ENCODE measurements at regions not wholly inside any gene's neighbourhood (a gene's known extent, or its start where the extent isn't known, plus 50 kb on each side); places are given as distances from the start of the nearest gene placed in this dataset.

- Mint-ChIP-seq H3K36me3 (no peaks in the 10 kb centered on the region), H3K4me3 (no peak overlapping the region), H3K27me3 (no peaks in the 10 kb centered on the region), H3K9me3 (peaks cover 4% of the 10 kb centered on the region), H3K4me1 (no peaks in the 10 kb centered on the region), H3K27ac (no peak overlapping the region)
- no peak for ATAC-seq
Observed at GRCh38 chr14:41377932-41378331, 228.7 kb upstream of the LRFN5 start.

- no peaks in the 10 kb centered on the region for H3K27me3 Mint-ChIP-seq
- no peak overlapping the region for H3K4me3 Mint-ChIP-seq
- ATAC-seq, result no peak
- H3K4me1 Mint-ChIP-seq, result no peaks in the 10 kb centered on the region
- H3K9me3 Mint-ChIP-seq, result peaks cover 4% of the 10 kb centered on the region
- H3K27ac Mint-ChIP-seq, result no peak overlapping the region
- no peaks in the 10 kb centered on the region for H3K36me3 Mint-ChIP-seq
Observed at GRCh38 chr14:41374092-41374491, 232.6 kb upstream of the LRFN5 start.

- Mint-ChIP-seq H3K36me3 (no peaks in the 10 kb centered on the region), H3K27me3 (no peaks in the 10 kb centered on the region), H3K4me1 (no peaks in the 10 kb centered on the region), H3K4me3 (no peak overlapping the region), H3K27ac (no peak overlapping the region), H3K9me3 (peaks cover 10% of the 10 kb centered on the region)
- no peak for ATAC-seq
Observed at GRCh38 chr14:41362139-41362538, 244.5 kb upstream of the LRFN5 start.

- H3K36me3 Mint-ChIP-seq, result no peaks in the 10 kb centered on the region
- no peaks in the 10 kb centered on the region for H3K4me1 Mint-ChIP-seq
- H3K27ac Mint-ChIP-seq, result no peak overlapping the region
- peaks cover 10% of the 10 kb centered on the region for H3K9me3 Mint-ChIP-seq
- H3K4me3 Mint-ChIP-seq, result no peak overlapping the region
- H3K27me3 Mint-ChIP-seq, result no peaks in the 10 kb centered on the region
- no peak for ATAC-seq
Observed at GRCh38 chr14:41360126-41360525, 246.6 kb upstream of the LRFN5 start.

- H3K27ac Mint-ChIP-seq, result no peak overlapping the region
- no peaks in the 10 kb centered on the region for H3K4me1 Mint-ChIP-seq
- no peaks in the 10 kb centered on the region for H3K27me3 Mint-ChIP-seq
- H3K36me3 Mint-ChIP-seq, result no peaks in the 10 kb centered on the region
- peaks cover 4% of the 10 kb centered on the region for H3K9me3 Mint-ChIP-seq
- ATAC-seq, result no peak
- H3K4me3 Mint-ChIP-seq, result no peak overlapping the region
Observed at GRCh38 chr14:41355866-41356265, 250.8 kb upstream of the LRFN5 start.

GRCh38 chr14:41350476-41350875 lies 256.2 kb upstream of the LRFN5 start:
- Mint-ChIP-seq H3K36me3 (no peaks in the 10 kb centered on the region), H3K9me3 (no peaks in the 10 kb centered on the region), H3K4me1 (no peaks in the 10 kb centered on the region), H3K4me3 (no peak overlapping the region), H3K27ac (no peak overlapping the region), H3K27me3 (no peaks in the 10 kb centered on the region)
- peak; percentile 42 for ATAC-seq

- Mint-ChIP-seq H3K4me3 (no peak overlapping the region), H3K9me3 (no peaks in the 10 kb centered on the region), H3K4me1 (no peaks in the 10 kb centered on the region), H3K27me3 (no peaks in the 10 kb centered on the region), H3K27ac (no peak overlapping the region), H3K36me3 (no peaks in the 10 kb centered on the region)
- peak; percentile 31 for ATAC-seq
Observed at GRCh38 chr14:41349289-41349910, 257.3 kb upstream of the LRFN5 start.

GRCh38 chr14:41343857-41344256 lies 262.8 kb upstream of the LRFN5 start:
- Mint-ChIP-seq H3K9me3 (peaks cover 6% of the 10 kb centered on the region), H3K27ac (no peak overlapping the region), H3K4me3 (no peak overlapping the region), H3K4me1 (no peaks in the 10 kb centered on the region), H3K27me3 (no peaks in the 10 kb centered on the region), H3K36me3 (no peaks in the 10 kb centered on the region)
- no peak for ATAC-seq

- no peaks in the 10 kb centered on the region for H3K4me1 Mint-ChIP-seq
- H3K36me3 Mint-ChIP-seq, result no peaks in the 10 kb centered on the region
- no peak for ATAC-seq
- peaks cover 2% of the 10 kb centered on the region for H3K9me3 Mint-ChIP-seq
- H3K27ac Mint-ChIP-seq, result no peak overlapping the region
- H3K27me3 Mint-ChIP-seq, result no peaks in the 10 kb centered on the region
- no peak overlapping the region for H3K4me3 Mint-ChIP-seq
Observed at GRCh38 chr14:41313196-41313595, 293.5 kb upstream of the LRFN5 start.

GRCh38 chr14:41303506-41303905 lies 303.2 kb upstream of the LRFN5 start:
- no peaks in the 10 kb centered on the region for H3K36me3 Mint-ChIP-seq
- no peak overlapping the region for H3K27ac Mint-ChIP-seq
- H3K27me3 Mint-ChIP-seq, result no peaks in the 10 kb centered on the region
- no peaks in the 10 kb centered on the region for H3K9me3 Mint-ChIP-seq
- H3K4me1 Mint-ChIP-seq, result no peaks in the 10 kb centered on the region
- H3K4me3 Mint-ChIP-seq, result no peak overlapping the region
- ATAC-seq, result no peak

- Mint-ChIP-seq H3K9me3 (no peaks in the 10 kb centered on the region), H3K4me1 (no peaks in the 10 kb centered on the region), H3K4me3 (no peak overlapping the region), H3K27me3 (no peaks in the 10 kb centered on the region), H3K36me3 (no peaks in the 10 kb centered on the region), H3K27ac (no peak overlapping the region)
- no peak for ATAC-seq
Observed at GRCh38 chr14:41302776-41303175, 303.9 kb upstream of the LRFN5 start.

- Mint-ChIP-seq H3K27ac (no peak overlapping the region), H3K36me3 (no peaks in the 10 kb centered on the region), H3K4me1 (no peaks in the 10 kb centered on the region), H3K4me3 (no peak overlapping the region), H3K27me3 (no peaks in the 10 kb centered on the region), H3K9me3 (no peaks in the 10 kb centered on the region)
- no peak for ATAC-seq
Observed at GRCh38 chr14:41299924-41300323, 306.8 kb upstream of the LRFN5 start.

- H3K27me3 Mint-ChIP-seq, result no peaks in the 10 kb centered on the region
- no peaks in the 10 kb centered on the region for H3K9me3 Mint-ChIP-seq
- no peak overlapping the region for H3K27ac Mint-ChIP-seq
- no peak overlapping the region for H3K4me3 Mint-ChIP-seq
- H3K4me1 Mint-ChIP-seq, result no peaks in the 10 kb centered on the region
- H3K36me3 Mint-ChIP-seq, result no peaks in the 10 kb centered on the region
- no peak for ATAC-seq
Observed at GRCh38 chr14:41298328-41298690, 308.4 kb upstream of the LRFN5 start.

- ATAC-seq, result no peak
- Mint-ChIP-seq H3K27me3 (no peaks in the 10 kb centered on the region), H3K27ac (no peak overlapping the region), H3K9me3 (no peaks in the 10 kb centered on the region), H3K4me1 (no peaks in the 10 kb centered on the region), H3K36me3 (no peaks in the 10 kb centered on the region), H3K4me3 (no peak overlapping the region)
Observed at GRCh38 chr14:41297576-41298327, 308.9 kb upstream of the LRFN5 start.

GRCh38 chr14:41295734-41296133 lies 310.9 kb upstream of the LRFN5 start:
- H3K4me1 Mint-ChIP-seq, result no peaks in the 10 kb centered on the region
- H3K27ac Mint-ChIP-seq, result no peak overlapping the region
- no peak overlapping the region for H3K4me3 Mint-ChIP-seq
- H3K27me3 Mint-ChIP-seq, result no peaks in the 10 kb centered on the region
- no peaks in the 10 kb centered on the region for H3K9me3 Mint-ChIP-seq
- no peaks in the 10 kb centered on the region for H3K36me3 Mint-ChIP-seq
- no peak for ATAC-seq

GRCh38 chr14:41289025-41289424 lies 317.7 kb upstream of the LRFN5 start:
- Mint-ChIP-seq H3K4me1 (no peaks in the 10 kb centered on the region), H3K27ac (no peak overlapping the region), H3K36me3 (no peaks in the 10 kb centered on the region), H3K27me3 (no peaks in the 10 kb centered on the region), H3K4me3 (no peak overlapping the region), H3K9me3 (peaks cover 2% of the 10 kb centered on the region)
- ATAC-seq, result no peak
